ENCODE measurements at regions not wholly inside any gene's neighbourhood (a gene's known extent, or its start where the extent isn't known, plus 50 kb on each side); places are given as distances from the start of the nearest gene placed in this dataset.
A peak's percentile ranks its signal among the peaks of the same experiment; 100 is the strongest.

GRCh38 chr13:53150568-53150967 lies 122.0 kb downstream of the OLFM4 start:
- no peak for DNase-seq

GRCh38 chr13:53151336-53152056 lies 122.9 kb downstream of the OLFM4 start:
- peak; percentile 68 for DNase-seq

DNA sequence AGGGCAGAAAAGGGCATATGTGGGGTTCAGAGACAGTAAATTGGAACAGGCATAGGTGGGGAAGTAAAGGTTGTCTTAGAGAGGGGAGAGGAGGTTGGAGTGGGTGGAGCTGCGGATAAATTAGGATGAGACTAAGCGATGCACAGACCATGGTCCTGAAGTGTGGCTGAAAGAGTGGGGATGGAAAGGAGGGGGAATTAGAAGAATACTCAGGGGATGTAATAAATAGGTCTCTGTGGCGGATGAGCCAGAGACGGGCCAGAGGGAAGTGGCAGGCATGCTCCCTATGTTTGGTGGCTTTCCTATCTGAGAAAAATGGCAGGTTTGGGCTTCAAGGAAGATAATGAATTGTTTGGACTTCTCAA lies 123.4 kb downstream of the OLFM4 start:
- no peak for DNase-seq

DNA sequence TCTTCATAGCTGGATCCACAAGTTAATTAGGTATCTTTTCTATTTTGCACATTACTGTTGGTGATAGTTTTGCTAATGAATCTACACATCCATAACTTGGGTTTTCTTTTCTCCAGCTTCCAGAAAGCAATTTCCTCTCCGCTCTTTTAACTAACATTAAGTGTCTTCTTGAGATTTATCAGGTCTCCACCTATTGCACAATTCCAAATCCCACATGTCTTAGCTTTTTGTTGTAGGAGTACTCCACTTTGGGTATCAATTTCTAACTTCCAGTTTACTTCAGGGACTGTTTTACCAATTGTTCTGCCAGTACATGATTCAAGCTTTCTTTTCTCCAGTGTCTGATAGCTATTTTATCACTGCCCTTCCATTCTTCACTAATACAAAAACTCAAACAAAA lies 129.6 kb downstream of the OLFM4 start:
- DNase-seq, result no peak

- no peak for DNase-seq
These were observed 130.8 kb downstream of the OLFM4 start for GRCh38 chr13:53159431-53159830.

GRCh38 chr13:53160211-53160610 lies 131.6 kb downstream of the OLFM4 start:
- no peak for DNase-seq

GRCh38 chr13:53161251-53161650 lies 132.6 kb downstream of the OLFM4 start:
- no peak for DNase-seq

DNA sequence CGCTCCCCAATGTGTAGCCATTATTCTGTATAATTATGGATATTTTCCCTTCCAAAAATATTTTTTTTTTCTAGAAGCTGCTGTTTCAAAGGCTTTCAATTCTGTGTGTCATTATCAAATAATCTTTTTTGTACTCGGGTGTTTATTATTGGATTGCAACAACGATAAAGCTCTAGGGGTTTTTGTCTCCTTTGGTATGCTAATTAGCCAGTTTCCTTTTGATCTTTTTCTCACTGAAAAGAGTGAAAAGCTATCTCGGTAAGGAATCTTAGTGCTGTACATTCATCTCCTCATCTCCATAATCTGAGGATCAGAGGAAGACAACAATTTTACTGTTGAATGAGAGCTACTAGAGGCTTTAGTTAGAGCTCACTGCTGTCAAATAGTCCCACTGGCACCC lies 136.6 kb downstream of the OLFM4 start:
- no peak for DNase-seq

- peak; percentile 58 for DNase-seq
These were observed 138.9 kb downstream of the OLFM4 start for GRCh38 chr13:53167561-53167960.

GRCh38 chr13:53170910-53171309 lies 142.3 kb downstream of the OLFM4 start:
- no peak for DNase-seq

- DNase-seq, result no peak
These were observed 145.9 kb downstream of the OLFM4 start for GRCh38 chr13:53174545-53174944.

- no peak for DNase-seq
These were observed 152.1 kb downstream of the OLFM4 start for GRCh38 chr13:53180684-53181083.

- DNase-seq, result no peak
These were observed 154.1 kb downstream of the OLFM4 start for GRCh38 chr13:53182724-53183123.

DNA sequence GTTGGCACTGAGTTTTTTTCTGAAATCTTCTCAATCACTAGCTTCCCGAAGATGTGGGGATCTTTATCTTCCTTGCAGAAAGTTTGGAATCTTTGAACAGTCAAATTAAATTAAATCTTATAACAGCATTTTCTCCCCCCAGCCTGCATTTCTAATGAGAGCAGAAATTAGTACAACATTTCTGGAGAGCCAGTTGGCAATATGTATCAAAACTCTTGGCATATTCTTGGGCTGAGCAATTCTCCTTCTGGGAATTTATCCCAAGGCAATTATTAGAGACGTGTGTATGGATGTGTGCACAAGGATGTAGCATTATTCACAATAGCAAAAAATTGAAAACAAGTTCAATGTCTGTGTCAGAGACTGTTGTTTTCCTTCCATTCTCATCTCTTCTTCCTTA lies 159.5 kb downstream of the OLFM4 start:
- no peak for DNase-seq

DNA sequence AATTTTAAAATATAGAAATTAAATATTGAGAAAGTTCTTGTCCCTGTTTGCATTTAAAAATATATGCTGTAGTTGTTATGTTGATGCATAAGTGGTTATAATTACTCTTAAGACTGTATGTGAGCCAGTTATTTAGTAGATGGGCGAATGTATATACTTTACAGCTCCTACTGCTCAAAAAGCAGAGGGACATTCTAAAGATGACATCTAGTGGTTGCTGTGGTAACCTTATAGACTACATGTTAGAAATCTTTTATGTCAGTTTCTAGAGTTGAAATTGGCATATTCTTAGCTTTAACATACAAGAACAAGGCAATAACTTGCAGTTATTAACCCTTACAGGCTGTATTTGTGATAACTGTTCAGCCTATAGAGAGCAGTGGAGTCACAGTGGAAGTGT lies 160.5 kb downstream of the OLFM4 start:
- peak; percentile 1 for DNase-seq

GRCh38 chr13:53191091-53191490 lies 162.5 kb downstream of the OLFM4 start:
- DNase-seq, result no peak

GRCh38 chr13:53197424-53197823 lies 168.8 kb downstream of the OLFM4 start:
- DNase-seq, result no peak

GRCh38 chr13:53198017-53198416 lies 169.4 kb downstream of the OLFM4 start:
- peak; percentile 5 for DNase-seq

GRCh38 chr13:53198736-53199135 lies 170.1 kb downstream of the OLFM4 start:
- no peak for DNase-seq

DNA sequence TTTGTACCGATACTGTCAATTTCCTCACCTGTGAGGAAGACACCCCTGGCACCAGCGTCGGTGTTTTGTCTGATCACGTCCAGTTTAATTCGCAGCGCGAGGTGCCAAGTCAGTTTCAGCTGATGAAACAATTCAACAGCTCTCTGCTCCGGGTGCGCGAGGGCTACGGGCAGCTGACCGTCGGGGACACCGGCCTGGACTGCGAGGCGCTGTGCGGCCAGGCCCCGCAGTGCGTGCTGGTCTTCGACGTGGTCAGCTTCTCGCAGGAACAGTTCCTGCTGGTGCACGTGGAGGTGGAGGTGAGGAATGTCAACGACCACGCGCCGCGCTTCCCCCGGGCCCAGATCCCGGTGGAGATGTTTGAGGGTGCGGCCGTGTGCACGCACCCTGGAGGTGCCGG lies 171.5 kb downstream of the OLFM4 start:
- no peak for DNase-seq

- no peak for DNase-seq
These were observed 172.2 kb downstream of the OLFM4 start for GRCh38 chr13:53200498-53201453.

DNA sequence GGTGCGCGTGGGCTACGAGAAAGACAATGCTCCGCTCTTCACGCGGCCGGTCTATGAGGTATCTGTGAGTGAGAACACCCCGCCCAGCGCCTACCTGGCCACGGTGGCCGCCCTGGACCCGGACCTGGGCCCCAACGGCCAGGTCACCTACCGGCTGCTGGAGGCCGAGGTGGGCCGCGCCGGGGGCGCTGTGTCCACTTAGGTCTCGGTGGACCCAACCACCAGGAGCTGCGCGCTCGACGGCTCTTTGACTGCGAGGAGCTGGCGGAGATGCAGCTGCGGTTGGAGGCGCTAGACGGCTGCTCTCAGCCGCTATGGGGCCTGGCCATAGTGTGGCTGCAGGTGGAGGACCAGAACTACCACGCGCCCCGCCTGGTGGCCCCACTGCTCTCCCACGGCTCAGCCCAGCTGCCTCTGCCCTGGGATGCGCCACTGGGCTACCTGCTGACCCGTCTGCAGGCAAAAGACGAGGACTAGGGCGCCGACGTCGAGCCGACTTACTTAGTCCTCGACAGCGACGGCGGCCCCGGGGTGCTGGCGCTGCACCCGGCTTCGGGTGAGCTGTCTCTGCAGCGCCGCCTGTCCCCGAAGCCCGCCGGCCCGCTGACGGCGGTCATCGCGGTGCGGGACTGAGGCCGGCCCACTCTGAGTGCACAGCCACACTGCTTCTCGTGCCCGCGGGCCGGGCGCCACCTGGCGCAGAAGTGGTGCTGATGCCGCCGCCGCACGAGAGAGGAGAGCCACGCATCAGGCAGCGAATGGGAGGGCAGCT lies 173.0 kb downstream of the OLFM4 start:
- peak; percentile 39 for DNase-seq

- no peak for DNase-seq
These were observed 176.0 kb downstream of the OLFM4 start for GRCh38 chr13:53204598-53204997.
